GM04504 (cell line): ENCODE measurements at regions not wholly inside any gene's neighbourhood (a gene's known extent, or its start where the extent isn't known, plus 50 kb on each side); places are given as distances from the start of the nearest gene placed in this dataset.
"Not testable (repeated sequence)": the region's sequence is repeated elsewhere in the genome, so short reads cannot be mapped to it uniquely, and the experiment has no call there.

Experiments used
- DNase-seq: peaks from one replicate; pipeline ENCODE4 v3.0.0-alpha.2; 2012; ENCODE audit warnings: low read depth

DNA sequence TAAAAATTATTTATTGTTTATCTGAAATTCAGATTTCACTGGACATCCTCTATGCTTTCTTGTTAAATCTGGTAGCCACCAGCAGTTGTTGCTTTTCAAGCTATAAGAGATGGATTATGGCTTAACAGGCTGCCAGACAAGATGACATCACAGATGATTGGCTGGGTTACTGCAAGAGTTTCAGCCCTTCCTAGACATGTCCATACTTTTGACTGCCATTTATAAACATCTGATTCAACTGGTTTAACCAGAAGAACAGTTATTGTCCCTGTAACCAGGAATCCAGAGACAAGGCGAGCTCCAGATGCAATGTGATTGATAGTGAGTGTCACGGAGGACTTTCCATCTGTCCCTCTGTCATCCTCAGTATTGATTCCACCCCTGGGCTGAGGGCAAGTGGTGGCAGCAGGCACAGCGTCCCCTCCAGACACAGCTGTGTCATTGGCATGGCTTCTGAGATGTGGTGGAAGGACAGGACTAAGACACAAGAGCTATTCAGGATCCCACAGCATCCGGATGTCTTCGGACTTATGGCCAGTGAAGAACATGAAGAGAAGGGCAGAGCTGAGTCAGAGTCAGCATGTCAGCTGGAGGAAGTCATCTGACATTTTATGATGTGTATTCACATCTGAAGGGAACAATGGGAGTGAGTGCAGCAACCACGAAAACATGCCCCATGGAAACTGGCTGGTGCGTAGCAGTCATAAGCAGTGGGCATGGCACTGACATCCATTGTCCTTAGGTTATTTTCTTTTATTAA is 284.5 kb upstream of the CDYL start:
- no peak for DNase-seq

DNA sequence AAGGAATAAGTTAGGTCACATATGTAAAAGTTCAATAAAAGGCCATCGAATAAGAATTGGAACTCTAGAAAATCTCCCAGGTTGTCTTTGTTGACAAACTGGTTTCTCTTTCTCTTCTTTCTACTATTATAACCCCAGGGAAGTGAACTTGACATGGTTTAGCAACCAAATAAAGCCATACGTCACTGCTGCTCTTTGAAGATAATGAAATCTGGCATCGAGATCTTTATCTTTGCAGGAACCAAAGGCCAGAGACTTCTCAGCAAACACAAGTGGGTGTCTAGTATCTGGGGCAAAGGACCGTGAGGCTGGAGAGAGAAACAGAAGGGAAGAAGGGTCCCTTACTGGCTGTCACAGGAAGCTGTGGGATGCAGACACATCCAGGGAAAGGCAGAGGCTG is 286.7 kb upstream of the CDYL start:
- DNase-seq, result no peak

DNA sequence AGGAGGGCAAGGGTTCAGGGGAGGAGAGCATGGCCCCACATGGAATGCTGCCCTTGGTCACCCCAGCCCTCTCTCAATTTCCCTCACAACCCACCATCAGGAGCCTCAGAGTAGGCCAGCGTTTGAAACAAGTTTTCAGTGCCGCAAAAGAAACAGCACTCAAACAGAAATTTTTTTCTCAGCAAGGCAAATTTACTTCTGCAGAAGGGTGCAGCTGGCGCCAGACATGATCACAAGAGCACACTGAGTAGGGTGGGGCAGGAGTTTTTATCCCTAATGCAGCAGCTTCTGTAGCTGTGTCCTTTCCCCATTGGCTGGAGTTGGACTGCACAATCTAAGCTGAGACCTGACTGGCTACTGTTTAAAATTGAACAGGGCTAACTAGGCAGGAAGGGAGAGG is 287.8 kb upstream of the CDYL start:
- DNase-seq, result no peak

DNA sequence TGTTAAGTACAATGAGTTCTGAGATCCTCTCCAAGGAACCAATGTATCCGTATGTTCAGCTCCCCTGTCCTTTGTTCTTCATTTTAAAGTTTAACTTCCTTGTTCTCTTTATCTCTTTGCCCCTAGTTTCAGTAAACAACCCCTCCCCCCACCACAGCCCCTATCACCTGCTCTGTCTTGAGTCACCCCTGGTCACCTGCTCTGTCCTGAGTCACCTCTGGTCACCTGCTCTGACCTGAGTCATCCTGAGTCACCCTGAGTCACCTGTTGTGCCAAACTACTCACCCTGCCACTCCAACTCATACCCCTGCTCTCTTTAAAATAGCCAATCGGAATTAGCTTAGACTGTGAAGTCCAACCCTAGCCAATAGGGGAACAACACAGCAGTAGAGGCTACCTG is 288.7 kb upstream of the CDYL start:
- no peak for DNase-seq

- DNase-seq, result no peak
Observed at GRCh38 chr6:4486568-4487315, 289.5 kb upstream of the CDYL start.

DNA sequence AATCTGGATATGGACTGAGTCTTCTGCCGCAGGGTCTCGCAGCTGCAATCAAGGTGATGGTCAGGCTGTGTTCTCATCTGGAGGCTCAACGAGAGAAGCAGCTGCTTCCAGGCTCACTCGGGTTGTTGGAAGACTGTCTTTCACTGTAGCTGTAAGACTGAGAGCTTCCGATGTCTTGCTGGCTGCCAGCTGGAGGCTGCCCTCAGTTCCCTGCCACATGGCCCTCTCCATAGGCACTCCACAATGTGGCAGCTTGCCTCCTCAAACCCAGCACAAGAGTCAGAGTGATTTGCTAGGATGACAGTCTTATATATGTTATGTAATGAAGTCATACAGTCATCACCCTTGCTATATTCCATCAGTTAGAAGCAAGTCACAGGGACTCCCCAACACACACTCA is 290.5 kb upstream of the CDYL start:
- DNase-seq, result no peak

DNA sequence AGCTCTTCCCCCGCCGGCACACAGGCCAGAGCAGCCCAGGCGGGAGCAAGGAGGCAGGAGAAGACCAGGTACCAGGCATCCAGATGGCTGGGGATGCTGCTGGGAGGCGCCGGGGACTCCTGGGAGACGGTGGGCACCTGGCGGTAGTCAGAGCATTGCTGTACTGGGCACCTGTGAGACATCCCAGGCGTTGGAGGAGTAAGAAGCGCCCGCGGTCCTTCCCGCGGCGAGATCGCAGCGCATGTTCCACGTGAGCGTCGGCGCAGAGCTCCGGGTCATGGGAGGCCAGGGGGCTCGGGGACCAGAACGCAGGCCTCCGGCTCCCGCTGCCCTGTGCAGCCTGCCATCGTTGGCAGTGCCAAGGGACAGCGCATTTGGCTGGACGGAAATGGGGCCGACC is 293.7 kb upstream of the CDYL start:
- DNase-seq, result no peak

- DNase-seq, result no peak
Observed at GRCh38 chr6:4480788-4481735, 295.1 kb upstream of the CDYL start.

DNA sequence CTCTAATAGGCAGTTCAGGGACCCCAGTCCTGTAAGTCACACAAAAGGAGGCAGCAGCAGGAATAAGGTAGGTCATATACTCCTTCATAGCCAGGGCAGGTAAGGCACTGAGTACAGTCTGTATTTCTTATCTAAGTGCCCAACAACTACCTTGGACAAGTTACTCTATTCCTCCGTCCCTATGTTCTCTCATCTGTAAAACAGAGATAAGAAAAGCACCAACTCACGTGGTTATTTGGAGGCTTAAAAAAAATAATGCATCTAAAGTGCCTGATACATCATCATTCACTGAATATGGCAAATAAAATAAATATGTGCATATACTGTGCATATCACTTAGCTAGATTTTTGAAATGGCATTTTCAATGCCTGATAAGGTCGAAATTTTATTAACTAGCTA is 298.1 kb upstream of the CDYL start:
- DNase-seq, result no peak

GRCh38 chr6:4474810-4475209 is 301.4 kb upstream of the CDYL start:
- DNase-seq, result no peak

DNA sequence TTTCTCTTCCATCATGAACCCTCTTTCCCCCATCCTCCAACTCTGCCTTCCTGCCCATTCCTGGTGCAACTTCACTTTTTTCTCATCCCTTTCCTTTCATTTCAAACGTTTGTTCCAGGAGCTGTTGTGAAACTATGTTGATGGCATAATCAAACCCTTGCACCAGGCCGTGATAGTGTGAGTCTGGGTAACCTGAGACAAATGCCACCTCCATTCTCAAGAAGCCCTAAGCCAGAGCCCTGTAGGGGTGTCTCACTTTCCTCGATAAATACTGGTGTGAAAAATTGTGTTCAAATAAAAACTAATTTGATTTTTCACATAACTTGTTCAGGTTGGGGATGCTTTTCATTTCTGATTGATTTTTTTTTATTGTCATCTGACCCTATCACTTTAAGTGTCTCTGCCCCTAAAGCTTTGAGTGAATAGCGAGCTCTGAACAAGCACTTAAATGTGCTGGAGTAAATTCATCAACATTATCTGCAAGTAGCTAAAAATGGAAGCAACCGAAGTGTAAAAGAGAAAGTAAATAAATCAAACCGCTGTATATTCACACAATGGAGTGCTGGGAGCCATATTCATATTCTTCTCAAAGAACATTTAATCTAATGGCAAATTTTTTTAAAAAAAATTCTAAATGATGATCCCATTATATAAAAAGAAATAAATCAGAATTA is 303.1 kb upstream of the CDYL start:
- no peak for DNase-seq

GRCh38 chr6:4472222-4472621 is 304.0 kb upstream of the CDYL start:
- DNase-seq, result no peak

GRCh38 chr6:4471515-4471914 is 304.7 kb upstream of the CDYL start:
- not testable (repeated sequence) for DNase-seq

DNA sequence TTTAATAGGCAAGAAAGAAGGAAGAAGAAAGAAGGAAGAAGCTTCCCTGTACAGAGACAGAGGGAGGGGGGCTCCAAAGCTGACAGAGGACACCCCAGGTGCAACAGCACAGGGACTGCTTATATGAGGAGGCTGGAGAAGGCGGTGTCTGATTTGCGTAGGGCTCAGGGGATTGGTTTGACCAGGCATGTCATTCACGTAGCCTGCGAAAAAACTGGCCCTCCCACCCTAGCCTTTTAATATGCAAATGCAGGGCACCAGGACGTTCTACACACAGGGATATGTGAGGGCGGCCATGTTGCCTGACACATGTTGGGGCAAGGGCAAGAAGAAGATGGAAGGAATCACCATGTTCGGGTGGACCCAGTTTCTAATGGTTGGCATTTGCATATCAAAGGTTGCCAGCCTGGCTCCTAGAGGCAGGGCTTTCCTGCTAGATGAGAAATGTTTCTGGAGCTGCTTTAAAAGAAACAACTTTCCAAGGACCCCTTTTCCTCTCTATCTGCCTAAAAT is 305.4 kb upstream of the CDYL start:
- no peak for DNase-seq

DNA sequence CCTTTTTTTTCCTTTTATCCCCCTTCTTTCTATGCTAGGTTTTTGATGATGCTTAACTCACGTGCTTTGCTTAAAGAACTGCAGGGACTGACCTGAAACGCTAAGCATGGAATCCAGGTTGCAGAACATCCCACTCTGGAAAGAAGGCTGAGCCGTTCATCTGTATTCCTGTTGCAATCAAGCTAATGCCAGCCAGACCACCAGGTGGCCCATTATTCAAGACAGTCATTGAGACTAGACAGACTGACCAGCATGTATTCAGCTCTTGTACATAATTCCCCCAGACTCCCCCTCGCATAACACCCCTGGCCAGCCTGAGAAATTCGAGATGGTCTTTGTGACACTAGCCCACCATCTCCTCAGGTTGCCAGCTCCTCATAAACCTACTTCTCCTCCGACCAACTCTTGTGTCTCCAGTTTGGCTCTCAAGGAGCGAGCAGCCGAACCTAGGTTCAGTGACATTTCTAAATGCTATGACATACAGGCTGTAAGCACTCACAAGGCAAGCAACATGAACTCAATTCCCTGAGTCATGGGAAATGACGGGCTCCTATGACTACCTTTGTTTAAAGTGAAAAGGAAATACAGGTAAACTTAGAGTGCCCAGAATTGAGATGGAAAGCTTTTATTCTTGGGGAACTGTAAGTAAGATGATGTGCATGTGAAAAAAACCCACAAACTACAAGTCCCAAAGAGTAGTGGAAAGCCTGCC is 309.3 kb upstream of the CDYL start:
- DNase-seq, result no peak

- DNase-seq, result no peak
Observed at GRCh38 chr6:4466261-4466660, 309.9 kb upstream of the CDYL start.

DNA sequence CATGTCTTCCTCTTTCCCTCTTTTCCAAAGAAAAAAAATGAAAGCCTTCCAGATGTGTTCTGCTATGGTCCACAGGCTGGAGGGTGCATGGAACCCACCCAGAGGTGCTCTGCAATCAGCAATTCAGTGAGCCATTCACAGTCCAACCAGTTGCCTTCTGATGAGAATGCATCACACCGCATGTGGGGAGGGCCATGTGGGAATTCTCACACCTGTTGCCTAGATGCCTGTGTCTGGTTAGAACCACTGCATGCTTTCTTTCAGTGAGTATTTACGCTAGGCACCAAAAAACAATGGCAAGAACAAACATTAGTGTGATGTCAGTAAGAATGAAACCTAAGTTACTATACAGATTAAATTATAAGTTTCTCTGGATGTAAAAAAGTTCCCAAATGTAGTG is 311.6 kb upstream of the CDYL start:
- DNase-seq, result no peak

DNA sequence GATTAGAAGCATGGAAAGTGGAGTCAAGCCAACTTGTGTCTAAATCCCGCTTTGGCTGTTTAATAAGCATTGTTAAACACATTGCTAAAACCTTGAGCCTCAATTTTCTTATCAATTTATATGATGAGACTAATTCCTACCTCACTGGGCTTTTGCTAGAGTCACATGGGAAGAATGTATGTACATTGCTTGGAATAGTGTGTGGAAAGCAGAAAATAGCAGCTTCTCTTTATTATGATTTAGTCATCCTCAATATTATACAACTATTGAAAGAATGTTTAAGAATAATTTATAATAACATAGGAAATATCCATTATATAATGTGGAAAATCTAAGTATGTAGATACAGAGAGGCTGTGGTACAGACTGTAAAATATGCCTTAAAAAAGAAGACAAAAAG is 313.0 kb upstream of the CDYL start:
- DNase-seq, result no peak

DNA sequence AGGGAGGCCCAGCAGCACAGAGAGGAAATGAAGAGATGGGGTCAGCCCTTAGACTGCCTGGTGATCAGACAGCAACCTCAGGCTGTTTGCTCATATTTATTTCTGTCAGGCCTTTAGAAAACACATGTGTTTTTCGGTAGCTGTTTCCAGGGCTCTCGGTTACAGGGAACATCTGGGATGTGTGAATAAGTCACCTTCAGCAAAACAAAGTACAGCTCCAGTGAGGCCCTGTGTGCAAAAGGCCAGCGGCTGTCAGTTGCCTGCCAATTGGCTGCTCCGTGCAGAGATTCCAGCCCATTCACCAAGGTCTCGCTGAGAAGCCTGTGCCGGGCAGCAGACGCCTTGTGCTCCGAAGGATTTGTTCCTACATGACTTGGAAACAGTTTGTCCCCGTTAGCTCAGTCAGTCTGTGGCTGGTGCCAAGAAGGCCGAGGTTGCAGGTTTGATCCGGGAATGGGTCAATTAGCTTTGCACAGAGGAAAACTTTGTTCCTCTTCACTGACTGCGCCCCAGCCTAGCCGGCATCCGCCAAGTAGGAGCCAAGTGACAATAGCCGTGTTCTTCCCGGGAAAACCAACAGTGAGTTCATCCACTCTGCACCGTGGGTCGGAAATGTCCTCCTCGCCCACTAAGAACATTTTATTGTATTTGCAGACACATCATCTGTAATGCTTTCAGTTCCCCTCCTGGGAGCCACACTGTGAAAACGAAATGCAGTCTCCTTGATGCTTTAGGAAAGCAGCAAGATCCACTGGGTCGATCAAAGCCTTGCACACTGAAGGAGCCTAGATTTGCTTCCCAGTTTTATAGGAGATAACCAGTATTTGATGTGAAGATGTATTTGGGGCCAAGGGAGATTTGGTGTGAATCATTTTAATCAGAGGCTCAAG is 315.4 kb upstream of the CDYL start:
- DNase-seq, result peak; percentile 41

DNA sequence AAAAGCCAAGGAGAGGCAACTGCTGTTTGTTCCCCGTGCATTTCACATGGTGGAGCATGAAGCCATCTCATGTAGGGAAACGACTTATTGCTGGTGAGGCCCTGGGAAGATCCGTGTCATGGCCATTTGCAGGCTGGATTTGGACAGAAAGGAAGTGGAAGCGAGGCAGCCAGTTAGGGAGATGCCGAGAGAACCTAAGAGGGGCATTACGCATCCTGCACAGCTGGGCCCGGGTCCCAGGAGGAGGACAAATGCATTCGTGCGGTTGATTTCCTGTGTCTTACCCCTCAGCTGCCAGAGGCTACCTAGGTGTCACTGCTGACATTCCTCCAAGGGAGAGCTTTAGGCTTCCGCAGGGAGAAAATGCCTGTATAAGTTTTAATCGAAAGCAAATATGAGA is 316.2 kb upstream of the CDYL start:
- DNase-seq, result no peak
